Activated CD8-positive, alpha-beta T cell treated with anti-CD3 and anti-CD28 coated beads for 36 hours (primary cell): ENCODE measurements at regions not wholly inside any gene's neighbourhood (a gene's known extent, or its start where the extent isn't known, plus 50 kb on each side); places are given as distances from the start of the nearest gene placed in this dataset.

Experiments
- ATAC-seq: fragments of 200-7000 bp; cut with Tn5 transposase; one replicate; pipeline ENCODE4 v1.10.0; 2021; ENCODE audit warnings: mild to moderate bottlenecking, moderate library complexity
- CTCF ChIA-PET: fragments of 350-600 bp; sonication (Branson Sonifier 250); formaldehyde crosslinking; loops from one replicate; lab custom pipeline; 2021; ENCODE audit warnings: antibody characterized with exemption; lab: Charles Lee
- POLR2A ChIA-PET: fragments of 350-600 bp; sonication (Branson Sonifier 250); formaldehyde crosslinking; loops from one replicate; lab custom pipeline; 2021; ENCODE audit warnings: antibody characterized with exemption; lab: Charles Lee
- DNase-seq: peaks from one replicate; pipeline ENCODE4 v3.0.0-alpha.2; 2020
- H3K27ac Mint-ChIP-seq: one replicate; pipeline ENCODE4 v1.8.0; 2021; ENCODE audit warnings: mild to moderate bottlenecking, mixed read lengths
- H3K27me3 Mint-ChIP-seq: one replicate; pipeline ENCODE4 v1.8.0; 2021; ENCODE audit warnings: mixed read lengths
- H3K36me3 Mint-ChIP-seq: one replicate; pipeline ENCODE4 v1.8.0; 2021; ENCODE audit warnings: low read depth, mixed read lengths
- H3K4me1 Mint-ChIP-seq: one replicate; pipeline ENCODE4 v1.8.0; 2021; ENCODE audit warnings: low read depth, mixed read lengths
- H3K4me3 Mint-ChIP-seq: one replicate; pipeline ENCODE4 v1.8.0; 2021; ENCODE audit warnings: mild to moderate bottlenecking, moderate library complexity, mixed read lengths
- H3K9me3 Mint-ChIP-seq: one replicate; pipeline ENCODE4 v1.8.0; 2021; ENCODE audit warnings: mixed read lengths
- CTCF ChIP-seq: fragments of 200-600 bp; IDR thresholded peaks from one replicate; pipeline ENCODE4 v1.8.0; 2022; ENCODE audit warnings: antibody characterized with exemption, mild to moderate bottlenecking
- intact Hi-C: fragments of 100-400 bp; cut with micrococcal nuclease; formaldehyde crosslinking; loops from one replicate; pipeline ENCODE4 v1.10.0; 2022

- TF ChIP-seq CTCF, result no peak
- ATAC-seq (no peak), DNase-seq (no peak)
- no peak overlapping the region for H3K27ac Mint-ChIP-seq
- POLR2A ChIA-PET, result interaction anchor here (0.8 kb wide), 1 partner anchor 100 kb away, joined by 3 read pairs; no protein-coding TSS in a partner anchor
- intact Hi-C loops, result no loop called here
- H3K4me1 Mint-ChIP-seq, result no peaks in the 10 kb centered on the region
- CTCF ChIA-PET, result no interaction called here
- H3K36me3 Mint-ChIP-seq, result peaks cover 4% of the 10 kb centered on the region
- peaks cover 1% of the 10 kb centered on the region for H3K27me3 Mint-ChIP-seq
- peaks cover 14% of the 10 kb centered on the region for H3K9me3 Mint-ChIP-seq
- no peak overlapping the region for H3K4me3 Mint-ChIP-seq
Observed at GRCh38 chr7:131254211-131254610, 73.5 kb upstream of the MKLN1 start.

- Mint-ChIP-seq H3K9me3 (peaks cover 14% of the 10 kb centered on the region), H3K27ac (no peak overlapping the region), H3K4me3 (no peak overlapping the region), H3K4me1 (no peaks in the 10 kb centered on the region), H3K36me3 (peaks cover 4% of the 10 kb centered on the region), H3K27me3 (peaks cover 1% of the 10 kb centered on the region)
- TF ChIP-seq CTCF, result no peak
- CTCF ChIA-PET, result no interaction called here
- POLR2A ChIA-PET, result no interaction called here
- ATAC-seq (no peak), DNase-seq (no peak)
- intact Hi-C loops, result no loop called here
Observed at GRCh38 chr7:131255242-131255641, 72.4 kb upstream of the MKLN1 start.

- DNase-seq, result no peak
- Mint-ChIP-seq H3K27ac (no peak overlapping the region), H3K4me3 (no peak overlapping the region), H3K36me3 (no peaks in the 10 kb centered on the region), H3K4me1 (no peaks in the 10 kb centered on the region), H3K27me3 (peaks cover 2% of the 10 kb centered on the region), H3K9me3 (no peaks in the 10 kb centered on the region)
- intact Hi-C loops, result no loop called here
- CTCF ChIA-PET, result no interaction called here
- no peak for ATAC-seq
- no peak for TF ChIP-seq CTCF
- POLR2A ChIA-PET, result no interaction called here
Observed at GRCh38 chr7:131261476-131261994, 66.1 kb upstream of the MKLN1 start.

GRCh38 chr7:131265227-131265626 lies 62.4 kb upstream of the MKLN1 start:
- Mint-ChIP-seq H3K27ac (no peak overlapping the region), H3K9me3 (peaks cover 1% of the 10 kb centered on the region), H3K4me1 (no peaks in the 10 kb centered on the region), H3K36me3 (no peaks in the 10 kb centered on the region), H3K27me3 (peaks cover 6% of the 10 kb centered on the region), H3K4me3 (no peak overlapping the region)
- ChIA-PET CTCF (no interaction called here), POLR2A (no interaction called here)
- intact Hi-C loops, result no loop called here
- no peak for TF ChIP-seq CTCF
- no peak for ATAC-seq
- no peak for DNase-seq

GRCh38 chr7:131267631-131268030 lies 60.0 kb upstream of the MKLN1 start:
- Mint-ChIP-seq H3K27me3 (peaks cover 6% of the 10 kb centered on the region), H3K4me1 (no peaks in the 10 kb centered on the region), H3K4me3 (no peak overlapping the region), H3K36me3 (no peaks in the 10 kb centered on the region), H3K9me3 (peaks cover 1% of the 10 kb centered on the region), H3K27ac (no peak overlapping the region)
- intact Hi-C loops, result no loop called here
- ATAC-seq (no peak), DNase-seq (no peak)
- ChIA-PET POLR2A (no interaction called here), CTCF (no interaction called here)
- TF ChIP-seq CTCF, result no peak
